GM23248 (cell line): ENCODE measurements at regions not wholly inside any gene's neighbourhood (a gene's known extent, or its start where the extent isn't known, plus 50 kb on each side); places are given as distances from the start of the nearest gene placed in this dataset.

Experiments
- EZH2 ChIP-seq: fragments of 200-600 bp; sonication (generic); IDR thresholded peaks from 2 replicates; pipeline ENCODE4 v1.6.1; 2018; ENCODE audit warnings: antibody characterized with exemption, mild to moderate bottlenecking; ENCODE audit not compliant: insufficient read depth, poor library complexity, severe bottlenecking
- EZH2phosphoT487 ChIP-seq: fragments of 200-600 bp; sonication (generic); IDR thresholded peaks from 2 replicates; pipeline ENCODE4 v1.6.1; 2018; ENCODE audit warnings: antibody characterized with exemption, moderate library complexity, mild to moderate bottlenecking, low read depth; ENCODE audit not compliant: insufficient read depth

GRCh38 chr3:110397115-110397514 lies 674.5 kb upstream of the NECTIN3 start:
- TF ChIP-seq EZH2: no peak
- no peak for TF ChIP-seq EZH2phosphoT487
